Uterus (tissue), 3 donors: ENCODE measurements at regions not wholly inside any gene's neighbourhood (a gene's known extent, or its start where the extent isn't known, plus 50 kb on each side); places are given as distances from the start of the nearest gene placed in this dataset.

Source experiments
- DNase-seq, 2 donors: peaks; one replicate each; pipeline ENCODE4 v3.0.0-alpha.2; 2019 to 2020
- H3K27ac ChIP-seq, 2 donors: fragments of 200-600 bp; sonication (generic); 1 replicate in 1 of 2; 2 replicates in 1 of 2; pipeline ENCODE4 v1.5.1; 2016 to 2018
- H3K27me3 ChIP-seq, 2 donors: fragments of 200-600 bp; sonication (generic); one replicate each; pipeline ENCODE4 v1.5.1; 2018 to 2019; ENCODE audit warnings: control low read depth in 1 of 2
- H3K36me3 ChIP-seq, 2 donors: fragments of 200-600 bp; sonication (generic); one replicate each; pipeline ENCODE4 v1.5.1; 2019; ENCODE audit warnings: control low read depth in 1 of 2
- H3K4me1 ChIP-seq, 2 donors: fragments of 200-600 bp; sonication (generic); one replicate each; pipeline ENCODE4 v1.5.1; 2018 to 2019; ENCODE audit warnings: control low read depth in 1 of 2
- H3K4me3 ChIP-seq, 2 donors: fragments of 200-600 bp; sonication (generic); 1 replicate in 1 of 2; 2 replicates in 1 of 2; pipeline ENCODE4 v1.5.1; 2018 to 2019; ENCODE audit warnings: mild to moderate bottlenecking in 1 of 2
- H3K9me3 ChIP-seq, 2 donors: fragments of 200-600 bp; sonication (generic); one replicate each; pipeline ENCODE4 v1.5.1; 2019; ENCODE audit warnings: control low read depth in 1 of 2
- POLR2A ChIP-seq, 2 donors: fragments of 450-650 bp; IDR thresholded peaks; one replicate each; pipeline ENCODE4 v1.6.1; 2016; ENCODE audit warnings: antibody characterized with exemption in 2 of 2, mild to moderate bottlenecking in 1 of 2, moderate library complexity in 1 of 2
- intact Hi-C: fragments of 100-400 bp; cut with DNase I; formaldehyde crosslinking; loops from one replicate; pipeline ENCODE4 v1.15.1; 2023; ENCODE audit warnings: low total_unique reads
- TF ChIP-seq, protein P1 (sequence below), 4 experiments: fragments of 200-600 bp in 2 of 4; fragments of 450-650 bp in 2 of 4; sonication (generic) in 2 of 4; IDR thresholded peaks; one replicate each; pipeline ENCODE4 v1.5.1; 2016 to 2019; ENCODE audit warnings: antibody characterized with exemption in 4 of 4, mild to moderate bottlenecking in 2 of 4, moderate library complexity in 1 of 4
- donor health status: DM: yes; HTN: yes; CAD: no.

DNA sequence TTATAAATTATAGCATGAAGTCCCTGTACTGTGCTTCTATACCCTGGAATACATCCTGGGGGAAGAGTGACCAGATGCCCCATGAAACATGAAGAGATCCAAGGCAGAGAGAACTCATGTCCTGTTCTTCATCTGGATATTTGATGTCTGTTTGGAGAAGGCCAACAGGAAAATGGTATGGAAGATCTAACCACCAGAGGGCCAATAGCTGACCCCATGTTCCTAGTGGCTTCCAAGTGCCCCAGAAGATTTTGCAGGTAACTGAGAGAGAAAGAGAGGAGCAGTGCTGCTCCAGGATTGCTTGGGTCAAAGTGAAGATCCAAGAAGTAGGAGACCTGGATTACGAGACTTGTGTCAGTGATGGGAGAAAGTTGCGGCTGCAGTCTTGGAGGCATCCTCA lies 90.2 kb upstream of the TSPAN5 start:
- no peak for TF ChIP-seq POLR2A (IDR thresholded peaks at IDR 0.05)
- TF ChIP-seq, protein P1, sequence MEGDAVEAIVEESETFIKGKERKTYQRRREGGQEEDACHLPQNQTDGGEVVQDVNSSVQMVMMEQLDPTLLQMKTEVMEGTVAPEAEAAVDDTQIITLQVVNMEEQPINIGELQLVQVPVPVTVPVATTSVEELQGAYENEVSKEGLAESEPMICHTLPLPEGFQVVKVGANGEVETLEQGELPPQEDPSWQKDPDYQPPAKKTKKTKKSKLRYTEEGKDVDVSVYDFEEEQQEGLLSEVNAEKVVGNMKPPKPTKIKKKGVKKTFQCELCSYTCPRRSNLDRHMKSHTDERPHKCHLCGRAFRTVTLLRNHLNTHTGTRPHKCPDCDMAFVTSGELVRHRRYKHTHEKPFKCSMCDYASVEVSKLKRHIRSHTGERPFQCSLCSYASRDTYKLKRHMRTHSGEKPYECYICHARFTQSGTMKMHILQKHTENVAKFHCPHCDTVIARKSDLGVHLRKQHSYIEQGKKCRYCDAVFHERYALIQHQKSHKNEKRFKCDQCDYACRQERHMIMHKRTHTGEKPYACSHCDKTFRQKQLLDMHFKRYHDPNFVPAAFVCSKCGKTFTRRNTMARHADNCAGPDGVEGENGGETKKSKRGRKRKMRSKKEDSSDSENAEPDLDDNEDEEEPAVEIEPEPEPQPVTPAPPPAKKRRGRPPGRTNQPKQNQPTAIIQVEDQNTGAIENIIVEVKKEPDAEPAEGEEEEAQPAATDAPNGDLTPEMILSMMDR (IDR thresholded peaks at IDR 0.05) = no peak
- Histone ChIP-seq H3K9me3 (no peaks in the 10 kb centered on the region), H3K4me1 (no peaks in the 10 kb centered on the region), H3K4me3 (no peak overlapping the region), H3K36me3 (no peaks in the 10 kb centered on the region), H3K27ac (no peak overlapping the region), H3K27me3 (no peaks in the 10 kb centered on the region)
- DNase-seq = no peak
- intact Hi-C loops = no loop called here

DNA sequence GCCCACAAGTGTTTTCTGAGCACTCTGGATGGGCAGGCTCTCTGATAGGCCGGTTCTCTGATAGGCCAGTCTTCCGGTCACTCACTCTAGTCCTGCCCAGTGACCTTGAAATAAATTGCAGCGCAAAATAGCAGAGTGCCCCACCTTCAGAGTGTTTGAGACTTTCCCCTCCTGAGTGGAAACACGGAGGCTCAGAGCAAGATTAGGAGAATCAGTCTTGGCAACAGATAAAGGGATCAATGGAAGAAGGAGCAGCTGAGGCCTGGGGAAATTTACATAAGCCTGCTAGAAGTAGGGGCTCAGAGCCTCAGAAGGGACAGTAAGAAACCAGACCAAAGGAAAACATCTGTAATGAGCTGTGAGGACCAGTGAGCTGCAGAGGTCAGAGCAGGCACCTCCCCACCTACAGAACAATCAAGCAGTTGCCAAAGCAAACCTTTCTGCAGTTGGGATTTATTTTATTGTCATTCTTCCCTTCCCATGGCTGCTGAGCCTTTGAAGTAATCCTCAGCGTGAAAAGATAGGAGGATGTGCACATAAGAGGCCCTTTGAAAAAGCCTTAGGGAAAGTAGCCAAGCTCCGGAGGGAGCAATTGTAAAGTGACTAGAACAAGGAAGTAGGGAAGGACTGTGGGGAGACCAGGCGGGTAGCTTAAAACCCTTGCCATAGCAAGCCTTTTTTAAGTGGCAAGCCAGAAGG lies 89.1 kb upstream of the TSPAN5 start:
- H3K27ac ChIP-seq = no peak overlapping the region
- no peak for DNase-seq
- intact Hi-C loops = no loop called here
- H3K27me3 ChIP-seq = no peaks in the 10 kb centered on the region
- no peaks in the 10 kb centered on the region for H3K9me3 ChIP-seq
- no peaks in the 10 kb centered on the region for H3K4me1 ChIP-seq
- no peaks in the 10 kb centered on the region for H3K36me3 ChIP-seq
- TF ChIP-seq, protein P1 (IDR thresholded peaks at IDR 0.05) = no peak
- no peak for TF ChIP-seq POLR2A (IDR thresholded peaks at IDR 0.05)
- H3K4me3 ChIP-seq = no peak overlapping the region

DNA sequence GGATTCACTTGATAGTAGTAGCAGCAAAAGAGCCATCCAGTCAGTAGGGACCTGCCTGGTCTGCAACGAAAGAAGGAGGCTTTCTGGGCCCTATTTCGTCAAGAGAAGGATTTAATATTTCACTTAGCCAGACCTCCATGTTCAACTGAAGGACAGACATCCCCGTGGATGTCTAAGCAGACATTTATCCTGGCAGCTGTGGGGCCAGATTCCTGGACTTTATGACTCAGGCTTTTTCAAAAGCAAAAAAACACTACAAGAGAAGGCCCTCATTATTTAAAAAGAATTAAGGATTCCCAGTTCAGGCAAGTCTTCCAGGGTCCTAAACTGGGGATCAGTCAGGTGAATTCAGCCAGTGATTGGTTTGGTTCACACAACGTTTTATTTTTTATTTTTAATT lies 88.5 kb upstream of the TSPAN5 start:
- DNase-seq = no peak
- Histone ChIP-seq H3K27ac (no peak overlapping the region), H3K4me3 (no peak overlapping the region), H3K27me3 (no peaks in the 10 kb centered on the region), H3K9me3 (no peaks in the 10 kb centered on the region), H3K36me3 (no peaks in the 10 kb centered on the region), H3K4me1 (no peaks in the 10 kb centered on the region)
- no peak for TF ChIP-seq POLR2A (IDR thresholded peaks at IDR 0.05)
- TF ChIP-seq, protein P1 (IDR thresholded peaks at IDR 0.05) = no peak
- intact Hi-C loops = no loop called here

DNA sequence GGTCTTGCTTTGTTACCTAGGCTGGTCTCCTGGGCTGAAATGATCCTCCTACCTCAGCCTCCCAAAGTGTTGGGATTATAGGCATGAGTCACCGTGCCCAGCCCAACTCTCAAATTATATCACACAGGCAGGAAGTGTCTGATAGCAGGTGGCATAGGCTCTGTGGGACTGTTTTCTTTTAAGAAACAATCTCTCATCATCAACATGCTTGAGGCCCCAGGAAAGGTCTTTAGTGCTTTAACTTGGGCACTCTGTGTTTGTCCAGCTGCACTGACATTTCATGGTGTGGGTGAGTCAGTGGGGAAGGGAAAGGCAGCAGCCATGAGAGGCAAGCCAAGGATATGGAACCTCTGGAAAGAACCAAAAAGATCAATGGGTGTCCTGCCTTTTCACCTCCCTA lies 88.1 kb upstream of the TSPAN5 start:
- TF ChIP-seq, protein P1 (IDR thresholded peaks at IDR 0.05) = no peak
- TF ChIP-seq POLR2A (IDR thresholded peaks at IDR 0.05) = no peak
- H3K9me3 ChIP-seq = no peaks in the 10 kb centered on the region
- no peak overlapping the region for H3K4me3 ChIP-seq
- H3K36me3 ChIP-seq = no peaks in the 10 kb centered on the region
- intact Hi-C loops = no loop called here
- no peak overlapping the region for H3K27ac ChIP-seq
- H3K27me3 ChIP-seq = no peaks in the 10 kb centered on the region
- DNase-seq = no peak
- no peaks in the 10 kb centered on the region for H3K4me1 ChIP-seq

DNA sequence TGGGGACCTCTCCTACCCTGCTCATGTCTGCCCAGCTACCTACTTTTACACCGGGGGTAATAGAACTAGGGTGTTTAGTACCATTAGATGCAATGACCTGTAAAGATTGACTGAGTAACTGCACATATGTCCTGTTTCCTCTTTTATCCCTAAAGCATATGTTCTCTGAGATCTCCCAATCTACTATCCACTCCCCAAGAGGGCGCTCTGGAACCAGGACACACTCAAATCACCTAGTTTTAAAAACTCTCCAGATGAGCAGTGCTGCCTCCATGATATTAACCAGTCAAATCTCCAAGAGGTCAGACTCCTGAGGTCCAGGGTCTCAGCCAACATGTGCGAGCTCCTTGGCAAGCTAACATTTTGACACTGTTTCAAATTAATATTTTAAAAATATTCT lies 87.0 kb upstream of the TSPAN5 start:
- intact Hi-C loops = no loop called here
- no peak for DNase-seq
- no peaks in the 10 kb centered on the region for H3K9me3 ChIP-seq
- H3K27me3 ChIP-seq = no peaks in the 10 kb centered on the region
- no peak overlapping the region for H3K4me3 ChIP-seq
- H3K27ac ChIP-seq = no peak overlapping the region
- no peak for TF ChIP-seq POLR2A (IDR thresholded peaks at IDR 0.05)
- TF ChIP-seq, protein P1 (IDR thresholded peaks at IDR 0.05) = no peak
- H3K4me1 ChIP-seq = no peaks in the 10 kb centered on the region
- no peaks in the 10 kb centered on the region for H3K36me3 ChIP-seq
